ENCODE measurements at regions not wholly inside any gene's neighbourhood (a gene's known extent, or its start where the extent isn't known, plus 50 kb on each side); places are given as distances from the start of the nearest gene placed in this dataset.

GRCh38 chr5:42337143-42337542 is 86.1 kb upstream of the GHR start:
- H3K4me1 ChIP-seq (ENCODE audit: control insufficient read depth in 4 of 4, insufficient read depth in 4 of 4, low read length in 3 of 4) = no peaks in the 10 kb centered on the region
- no peak for DNase-seq (ENCODE audit: low spot score)
- TF ChIP-seq EGR1 (IDR thresholded peaks at IDR 0.05; ENCODE audit: low read depth in 2 of 2) (no peak), GABPA (IDR thresholded peaks at IDR 0.05 in 1 of 2, conservative IDR thresholded peaks at IDR 0.05 in 1 of 2) (no peak), ATF3 (IDR thresholded peaks at IDR 0.05) (no peak), HNF4A (conservative IDR thresholded peaks at IDR 0.05) (no peak), YY1 (IDR thresholded peaks at IDR 0.05) (no peak), MAX (IDR thresholded peaks at IDR 0.05) (no peak), TAF1 (conservative IDR thresholded peaks at IDR 0.05) (no peak), NR2F2 (IDR thresholded peaks at IDR 0.05) (no peak), RXRA (IDR thresholded peaks at IDR 0.05) (no peak), ZBTB33 (IDR thresholded peaks at IDR 0.05) (no peak), SP1 (IDR thresholded peaks at IDR 0.05) (no peak), HNF4G (IDR thresholded peaks at IDR 0.05) (no peak), FOXA2 (IDR thresholded peaks at IDR 0.05) (no peak)
- WGBS = 95% methylated on average over 3 of the region's 3 CpGs
- no peaks in the 10 kb centered on the region for H3K27me3 ChIP-seq (ENCODE audit: control insufficient read depth in 4 of 4, insufficient read depth in 4 of 4, low read length in 3 of 4)
- no peak overlapping the region for H3K9ac ChIP-seq (ENCODE audit: low read depth in 1 of 2, low read length in 2 of 2)
- no peaks in the 10 kb centered on the region for H3K36me3 ChIP-seq (ENCODE audit: control insufficient read depth in 4 of 4, insufficient read depth in 3 of 4, low read depth in 1 of 4, low read length in 3 of 4)
- no peak overlapping the region for H3K4me3 ChIP-seq (ENCODE audit: low read depth in 1 of 3, low read length in 3 of 3)
- no peak overlapping the region for H3K27ac ChIP-seq (ENCODE audit: low read depth in 1 of 2, low read length in 2 of 2)
- peaks cover 0 to 2% (median 0%) of the 10 kb centered on the region in 4 donors for H3K9me3 ChIP-seq (ENCODE audit: control insufficient read depth in 4 of 4, low read length in 3 of 4)

GRCh38 chr5:42337607-42338006 is 85.6 kb upstream of the GHR start:
- no peak for DNase-seq (ENCODE audit: low spot score)
- Histone ChIP-seq H3K9me3 (ENCODE audit: control insufficient read depth in 4 of 4, low read length in 3 of 4) (peaks cover 0 to 2% (median 0%) of the 10 kb centered on the region in 4 donors), H3K36me3 (ENCODE audit: control insufficient read depth in 4 of 4, insufficient read depth in 3 of 4, low read depth in 1 of 4, low read length in 3 of 4) (no peaks in the 10 kb centered on the region), H3K9ac (ENCODE audit: low read depth in 1 of 2, low read length in 2 of 2) (no peak overlapping the region), H3K27ac (ENCODE audit: low read depth in 1 of 2, low read length in 2 of 2) (no peak overlapping the region), H3K27me3 (ENCODE audit: control insufficient read depth in 4 of 4, insufficient read depth in 4 of 4, low read length in 3 of 4) (no peaks in the 10 kb centered on the region), H3K4me1 (ENCODE audit: control insufficient read depth in 4 of 4, insufficient read depth in 4 of 4, low read length in 3 of 4) (no peaks in the 10 kb centered on the region), H3K4me3 (ENCODE audit: low read depth in 1 of 3, low read length in 3 of 3) (no peak overlapping the region)
- 89% methylated on average over 3 of the region's 3 CpGs for WGBS
- no peak for TF ChIP-seq CTCF (IDR thresholded peaks at IDR 0.05; ENCODE audit: low read depth, low read length, missing input control)
- TF ChIP-seq SP1 (IDR thresholded peaks at IDR 0.05) = no peak
- TF ChIP-seq EGR1 (IDR thresholded peaks at IDR 0.05; ENCODE audit: low read depth in 2 of 2) = no peak
- no peak for TF ChIP-seq HNF4G (IDR thresholded peaks at IDR 0.05)
- TF ChIP-seq MAX (IDR thresholded peaks at IDR 0.05) = no peak
- TF ChIP-seq ZBTB33 (IDR thresholded peaks at IDR 0.05) = no peak
- TF ChIP-seq NR2F2 (IDR thresholded peaks at IDR 0.05) = no peak
- no peak for TF ChIP-seq FOXA1 (IDR thresholded peaks at IDR 0.05)
- no peak for TF ChIP-seq RAD21 (IDR thresholded peaks at IDR 0.05)

All from liver (tissue), 8 donors.